ENCODE measurements at regions not wholly inside any gene's neighbourhood (a gene's known extent, or its start where the extent isn't known, plus 50 kb on each side); places are given as distances from the start of the nearest gene placed in this dataset.

- no peak for TF ChIP-seq ZNF580 (tag by site-specific recombination; IDR thresholded peaks at IDR 0.05)
- TF ChIP-seq, protein P1, sequence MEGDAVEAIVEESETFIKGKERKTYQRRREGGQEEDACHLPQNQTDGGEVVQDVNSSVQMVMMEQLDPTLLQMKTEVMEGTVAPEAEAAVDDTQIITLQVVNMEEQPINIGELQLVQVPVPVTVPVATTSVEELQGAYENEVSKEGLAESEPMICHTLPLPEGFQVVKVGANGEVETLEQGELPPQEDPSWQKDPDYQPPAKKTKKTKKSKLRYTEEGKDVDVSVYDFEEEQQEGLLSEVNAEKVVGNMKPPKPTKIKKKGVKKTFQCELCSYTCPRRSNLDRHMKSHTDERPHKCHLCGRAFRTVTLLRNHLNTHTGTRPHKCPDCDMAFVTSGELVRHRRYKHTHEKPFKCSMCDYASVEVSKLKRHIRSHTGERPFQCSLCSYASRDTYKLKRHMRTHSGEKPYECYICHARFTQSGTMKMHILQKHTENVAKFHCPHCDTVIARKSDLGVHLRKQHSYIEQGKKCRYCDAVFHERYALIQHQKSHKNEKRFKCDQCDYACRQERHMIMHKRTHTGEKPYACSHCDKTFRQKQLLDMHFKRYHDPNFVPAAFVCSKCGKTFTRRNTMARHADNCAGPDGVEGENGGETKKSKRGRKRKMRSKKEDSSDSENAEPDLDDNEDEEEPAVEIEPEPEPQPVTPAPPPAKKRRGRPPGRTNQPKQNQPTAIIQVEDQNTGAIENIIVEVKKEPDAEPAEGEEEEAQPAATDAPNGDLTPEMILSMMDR (tag by site-specific recombination; IDR thresholded peaks at IDR 0.05): no peak
- no peak for TF ChIP-seq ZNF416 (tag by site-specific recombination; IDR thresholded peaks at IDR 0.05)
- TF ChIP-seq ZNF354C (tag by site-specific recombination; IDR thresholded peaks at IDR 0.05; ENCODE audit: borderline replicate concordance, low read depth): no peak
- TF ChIP-seq ZNF274 (IDR thresholded peaks at IDR 0.05; ENCODE audit: low read length): no peak
- TF ChIP-seq ZNF274 (tag by site-specific recombination; IDR thresholded peaks at IDR 0.05; ENCODE audit: borderline replicate concordance): no peak
- TF ChIP-seq ZNF423 (tag by site-specific recombination; IDR thresholded peaks at IDR 0.05): no peak
Measured at GRCh38 chr11:91880660-91881059, 344.0 kb upstream of the FAT3 start.
